ENCODE measurements at regions not wholly inside any gene's neighbourhood (a gene's known extent, or its start where the extent isn't known, plus 50 kb on each side); places are given as distances from the start of the nearest gene placed in this dataset.

- TF ChIP-seq EZH2 (IDR thresholded peaks at IDR 0.05; ENCODE audit: borderline replicate concordance, low read depth, low read length, severe bottlenecking) (no peak), CTCF (IDR thresholded peaks at IDR 0.05; ENCODE audit: extremely low read depth in 1 of 2, insufficient read depth in 1 of 2, low read depth in 1 of 2, low read length in 2 of 2) (peak; percentile 88 to 93), MYC (IDR thresholded peaks at IDR 0.05; ENCODE audit: low read depth, low read length) (no peak), POLR2A (IDR thresholded peaks at IDR 0.05; ENCODE audit: low read depth, low read length) (no peak), FOS (IDR thresholded peaks at IDR 0.05; ENCODE audit: borderline replicate concordance, insufficient read depth, low read length) (peak; percentile 7), POLR2AphosphoS5 (IDR thresholded peaks at IDR 0.05; ENCODE audit: insufficient read depth, low read depth, low read length) (no peak), MAX (IDR thresholded peaks at IDR 0.05; ENCODE audit: insufficient read depth, insufficient read length) (no peak), JUN (IDR thresholded peaks at IDR 0.05; ENCODE audit: borderline replicate concordance, insufficient read depth, insufficient read length, low read depth) (no peak), GATA2 (IDR thresholded peaks at IDR 0.05; ENCODE audit: insufficient read depth, insufficient read length, low read depth, low read length) (no peak)
Measured at GRCh38 chr15:31977812-31978661, 52.3 kb upstream of the CHRNA7 start.

All from endothelial cell of umbilical vein (primary cell).